Osteoblast (primary cell): ENCODE measurements at regions not wholly inside any gene's neighbourhood (a gene's known extent, or its start where the extent isn't known, plus 50 kb on each side); places are given as distances from the start of the nearest gene placed in this dataset.
A peak's percentile ranks its signal among the peaks of the same experiment; 100 is the strongest.

Experiments used
- DNase-seq: peaks from one replicate; pipeline ENCODE4 v3.0.0; 2011; ENCODE audit warnings: low spot score, mixed read lengths; ENCODE audit not compliant: insufficient read length; ENCODE audit errors: missing footprints
- H2AFZ ChIP-seq: 2 replicates; pipeline ENCODE4 v1.6.0; 2011; ENCODE audit warnings: mild to moderate bottlenecking, low read length
- H3K27ac ChIP-seq: 2 replicates; pipeline ENCODE4 v1.5.1; 2011; ENCODE audit warnings: mild to moderate bottlenecking, low read depth, low read length, moderate library complexity
- H3K27me3 ChIP-seq: 2 replicates; pipeline ENCODE4 v1.6.0; 2012; ENCODE audit warnings: mild to moderate bottlenecking, control low read depth, inconsistent platforms, low read length, moderate library complexity; ENCODE audit not compliant: insufficient read depth
- H3K36me3 ChIP-seq: 2 replicates; pipeline ENCODE4 v1.5.1; 2011; ENCODE audit warnings: mild to moderate bottlenecking, low read length, control low read depth, moderate library complexity; ENCODE audit not compliant: insufficient read depth
- H3K4me1 ChIP-seq: 2 replicates; pipeline ENCODE4 v1.5.1; 2011; ENCODE audit warnings: mild to moderate bottlenecking, low read length, control low read depth, moderate library complexity; ENCODE audit not compliant: insufficient read depth
- H3K4me2 ChIP-seq: 2 replicates; pipeline ENCODE4 v1.6.0; 2011; ENCODE audit warnings: mild to moderate bottlenecking, low read length; ENCODE audit not compliant: insufficient read depth
- H3K4me3 ChIP-seq: fragments of 200-600 bp; sonication (generic); 3 replicates; pipeline ENCODE4 v1.5.1; 2012; ENCODE audit warnings: mild to moderate bottlenecking, low read length, inconsistent platforms; ENCODE audit not compliant: insufficient read depth
- H3K79me2 ChIP-seq: 2 replicates; pipeline ENCODE4 v1.6.0; 2012; ENCODE audit warnings: mild to moderate bottlenecking, low read length, control low read depth, inconsistent platforms; ENCODE audit not compliant: insufficient read depth
- H3K9me3 ChIP-seq: 2 replicates; pipeline ENCODE4 v1.5.1; 2011; ENCODE audit warnings: low read depth, low read length, control low read depth
- H4K20me1 ChIP-seq: 2 replicates; pipeline ENCODE4 v1.6.0; 2012; ENCODE audit warnings: mild to moderate bottlenecking, low read length, control low read depth; ENCODE audit not compliant: insufficient read depth
- CTCF ChIP-seq: IDR thresholded peaks from 2 replicates; pipeline ENCODE4 v1.5.1; 2011; ENCODE audit warnings: mild to moderate bottlenecking, low read depth, low read length, moderate library complexity; ENCODE audit errors: extremely low read depth

GRCh38 chr13:75173457-75174356 is 308.3 kb downstream of the TBC1D4 start:
- DNase-seq: no peak

GRCh38 chr13:75170311-75170710 is 311.7 kb downstream of the TBC1D4 start:
- Histone ChIP-seq H3K4me2 (no peak overlapping the region), H3K27me3 (no peaks in the 10 kb centered on the region), H3K36me3 (no peaks in the 10 kb centered on the region), H3K79me2 (no peaks in the 10 kb centered on the region), H4K20me1 (no peaks in the 10 kb centered on the region), H2AFZ (no peak overlapping the region), H3K9me3 (no peaks in the 10 kb centered on the region), H3K27ac (no peak overlapping the region), H3K4me1 (peaks cover 9% of the 10 kb centered on the region), H3K4me3 (no peak overlapping the region)
- no peak for DNase-seq
- no peak for TF ChIP-seq CTCF

More at GRCh38 chr13:75173457-75174356, 308.3 kb downstream of the TBC1D4 start:
- Histone ChIP-seq H3K27me3 (no peaks in the 10 kb centered on the region), H2AFZ (peak overlapping the region; percentile 28), H3K4me1 (peaks cover 9% of the 10 kb centered on the region), H3K27ac (no peak overlapping the region), H3K4me3 (no peak overlapping the region), H3K4me2 (no peak overlapping the region), H3K9me3 (no peaks in the 10 kb centered on the region), H3K36me3 (no peaks in the 10 kb centered on the region), H4K20me1 (no peaks in the 10 kb centered on the region), H3K79me2 (no peaks in the 10 kb centered on the region)
- no peak for TF ChIP-seq CTCF

- Histone ChIP-seq H4K20me1 (no peaks in the 10 kb centered on the region), H3K4me1 (no peaks in the 10 kb centered on the region), H3K9me3 (no peaks in the 10 kb centered on the region), H3K79me2 (no peaks in the 10 kb centered on the region), H3K27ac (no peak overlapping the region), H3K4me3 (no peak overlapping the region), H3K36me3 (no peaks in the 10 kb centered on the region), H3K4me2 (no peak overlapping the region), H3K27me3 (no peaks in the 10 kb centered on the region), H2AFZ (no peak overlapping the region)
- TF ChIP-seq CTCF: no peak
- no peak for DNase-seq
These were observed 316.3 kb downstream of the TBC1D4 start for GRCh38 chr13:75165543-75166230.

GRCh38 chr13:75161804-75162203 is 320.2 kb downstream of the TBC1D4 start:
- no peaks in the 10 kb centered on the region for H3K79me2 ChIP-seq
- H4K20me1 ChIP-seq: no peaks in the 10 kb centered on the region
- H3K4me2 ChIP-seq: no peak overlapping the region
- H3K36me3 ChIP-seq: no peaks in the 10 kb centered on the region
- H3K4me1 ChIP-seq: no peaks in the 10 kb centered on the region
- no peaks in the 10 kb centered on the region for H3K27me3 ChIP-seq
- H3K27ac ChIP-seq: no peak overlapping the region
- no peak overlapping the region for H3K4me3 ChIP-seq
- no peak for TF ChIP-seq CTCF
- no peak overlapping the region for H2AFZ ChIP-seq
- no peak for DNase-seq
- H3K9me3 ChIP-seq: no peaks in the 10 kb centered on the region
